WTC11 (cell line): ENCODE measurements at regions not wholly inside any gene's neighbourhood (a gene's known extent, or its start where the extent isn't known, plus 50 kb on each side); places are given as distances from the start of the nearest gene placed in this dataset.

Experiments used
- ATAC-seq: fragments of 200-7000 bp; cut with Tn5 transposase; 2 replicates; pipeline ENCODE4 v1.10.0; 2021; ENCODE audit warnings: mild to moderate bottlenecking, moderate library complexity
- CTCF ChIA-PET: fragments of 300-600 bp; sonication (Branson Sonifier 250); formaldehyde crosslinking; loops from one replicate; lab custom pipeline; 2021; ENCODE audit warnings: antibody characterized with exemption; lab: Charles Lee
- POLR2A ChIA-PET: fragments of 350-600 bp; sonication (Branson Sonifier 250); formaldehyde crosslinking; loops from one replicate; lab custom pipeline; 2021; ENCODE audit warnings: antibody characterized with exemption; lab: Charles Lee
- DNase-seq: peaks from one replicate; pipeline ENCODE4 v3.0.0; 2021; ENCODE audit warnings: low spot score
- H3K27ac Mint-ChIP-seq: 2 replicates; pipeline ENCODE4 v1.8.0; 2021; ENCODE audit warnings: mixed read lengths
- H3K27me3 Mint-ChIP-seq: 2 replicates; pipeline ENCODE4 v1.8.0; 2021; ENCODE audit warnings: low read depth, mild to moderate bottlenecking, moderate library complexity, mixed read lengths
- H3K36me3 Mint-ChIP-seq: 2 replicates; pipeline ENCODE4 v1.8.0; 2021; ENCODE audit warnings: mixed read lengths
- H3K4me1 Mint-ChIP-seq: 2 replicates; pipeline ENCODE4 v1.8.0; 2022; ENCODE audit warnings: mixed read lengths
- H3K4me3 Mint-ChIP-seq: 2 replicates; pipeline ENCODE4 v1.8.0; 2021; ENCODE audit warnings: mild to moderate bottlenecking, moderate library complexity, mixed read lengths
- H3K9me3 Mint-ChIP-seq: 2 replicates; pipeline ENCODE4 v1.8.0; 2021; ENCODE audit warnings: mixed read lengths
- ARID4B ChIP-seq: sonication (generic); formaldehyde crosslinking; IDR thresholded peaks from 2 replicates; pipeline ENCODE4 v1.8.0; 2023; ENCODE audit warnings: missing genetic modification reagents, mild to moderate bottlenecking, borderline replicate concordance
- CDX4 ChIP-seq: fragments of 250-450 bp; sonication (Bioruptor Pico); IDR thresholded peaks from 2 replicates; pipeline ENCODE4 v1.9.0; 2021; ENCODE audit warnings: moderate library complexity, mild to moderate bottlenecking, inconsistent platforms, borderline replicate concordance
- CREB1 ChIP-seq: sonication (generic); formaldehyde crosslinking; IDR thresholded peaks from 2 replicates; pipeline ENCODE4 v1.8.0; 2023; ENCODE audit warnings: mild to moderate bottlenecking, missing genetic modification reagents
- CREM ChIP-seq: sonication (generic); formaldehyde crosslinking; IDR thresholded peaks from 2 replicates; pipeline ENCODE4 v1.8.1; 2022; ENCODE audit warnings: mild to moderate bottlenecking, missing genetic modification reagents, moderate library complexity
- FOXJ3 ChIP-seq: sonication (generic); formaldehyde crosslinking; IDR thresholded peaks from 2 replicates; pipeline ENCODE4 v1.9.0; 2021; ENCODE audit warnings: missing genetic modification reagents, mild to moderate bottlenecking, borderline replicate concordance
- FOXP1 ChIP-seq: sonication (generic); formaldehyde crosslinking; IDR thresholded peaks from 2 replicates; pipeline ENCODE4 v1.8.0; 2022; ENCODE audit warnings: missing genetic modification reagents, mild to moderate bottlenecking, moderate library complexity, borderline replicate concordance
- GABPB1 ChIP-seq: sonication (generic); formaldehyde crosslinking; IDR thresholded peaks from 2 replicates; pipeline ENCODE4 v1.8.1; 2023; ENCODE audit warnings: mild to moderate bottlenecking, missing genetic modification reagents
- NFATC4 ChIP-seq: fragments of 250-450 bp; sonication (Bioruptor Pico); IDR thresholded peaks from 2 replicates; pipeline ENCODE4 v1.9.0; 2021; ENCODE audit warnings: mild to moderate bottlenecking
- NFE2L1 ChIP-seq: sonication (generic); formaldehyde crosslinking; IDR thresholded peaks from 2 replicates; pipeline ENCODE4 v1.8.1; 2023; ENCODE audit warnings: missing genetic modification reagents
- NR1H2 ChIP-seq: sonication (generic); formaldehyde crosslinking; IDR thresholded peaks from 2 replicates; pipeline ENCODE4 v1.9.0; 2021; ENCODE audit warnings: mild to moderate bottlenecking, moderate library complexity, missing genetic modification reagents
- RORB ChIP-seq: fragments of 250-450 bp; sonication (Bioruptor Pico); IDR thresholded peaks from 2 replicates; pipeline ENCODE4 v1.9.0; 2021; ENCODE audit warnings: mild to moderate bottlenecking
- SMAD4 ChIP-seq: sonication (generic); formaldehyde crosslinking; IDR thresholded peaks from 2 replicates; pipeline ENCODE4 v1.8.0; 2022; ENCODE audit warnings: mild to moderate bottlenecking, missing genetic modification reagents
- SOX15 ChIP-seq: fragments of 250-450 bp; sonication (Bioruptor Pico); IDR thresholded peaks from 2 replicates; pipeline ENCODE4 v1.9.0; 2021; ENCODE audit warnings: mild to moderate bottlenecking
- ZNF232 ChIP-seq: sonication (generic); formaldehyde crosslinking; IDR thresholded peaks from 2 replicates; pipeline ENCODE4 v1.8.0; 2022; ENCODE audit warnings: mild to moderate bottlenecking, missing genetic modification reagents
- ZNF281 ChIP-seq: sonication (generic); formaldehyde crosslinking; IDR thresholded peaks from 2 replicates; pipeline ENCODE4 v1.8.0; 2023; ENCODE audit warnings: mild to moderate bottlenecking, missing genetic modification reagents
- TF ChIP-seq, protein P1 (sequence below): sonication (generic); formaldehyde crosslinking; IDR thresholded peaks from 2 replicates; pipeline ENCODE4 v1.8.1; 2023; ENCODE audit warnings: mild to moderate bottlenecking, missing genetic modification reagents
- TF ChIP-seq, protein P2 (sequence below): sonication (generic); formaldehyde crosslinking; IDR thresholded peaks from 2 replicates; pipeline ENCODE4 v1.8.0; 2022; ENCODE audit warnings: missing genetic modification reagents

DNA sequence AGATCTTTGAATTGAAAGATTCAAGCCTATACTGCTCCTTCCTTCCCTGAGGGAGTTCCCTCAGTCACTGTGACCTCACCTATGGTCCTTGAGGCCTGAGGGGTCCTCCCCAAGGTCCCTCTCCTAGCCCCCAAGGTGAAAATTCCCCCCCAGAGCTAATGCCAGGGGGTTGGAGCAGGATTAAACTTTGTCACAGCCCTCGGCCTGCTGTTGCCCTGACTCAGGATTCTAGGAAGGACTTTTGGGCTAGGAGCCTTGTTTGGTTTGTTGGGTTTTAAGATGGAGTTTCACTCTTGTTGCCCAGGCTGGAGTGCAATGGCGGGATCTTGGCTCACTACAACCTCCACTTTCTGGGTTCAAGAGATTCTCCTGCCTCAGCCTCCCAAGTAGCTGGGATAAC lies 123.2 kb downstream of the C5orf15 start:
- POLR2A ChIA-PET, result no interaction called here
- DNase-seq, result no peak
- Mint-ChIP-seq H3K4me1 (no peaks in the 10 kb centered on the region), H3K9me3 (no peaks in the 10 kb centered on the region)
- CTCF ChIA-PET, result interaction anchor here (1.2 kb wide), 1 partner anchor 91 kb away, joined by 4 read pairs; no protein-coding TSS in a partner anchor
- no peak for ATAC-seq
- TF ChIP-seq CDX4 (CRISPR knock-in tag), result no peak
- TF ChIP-seq, protein P1, sequence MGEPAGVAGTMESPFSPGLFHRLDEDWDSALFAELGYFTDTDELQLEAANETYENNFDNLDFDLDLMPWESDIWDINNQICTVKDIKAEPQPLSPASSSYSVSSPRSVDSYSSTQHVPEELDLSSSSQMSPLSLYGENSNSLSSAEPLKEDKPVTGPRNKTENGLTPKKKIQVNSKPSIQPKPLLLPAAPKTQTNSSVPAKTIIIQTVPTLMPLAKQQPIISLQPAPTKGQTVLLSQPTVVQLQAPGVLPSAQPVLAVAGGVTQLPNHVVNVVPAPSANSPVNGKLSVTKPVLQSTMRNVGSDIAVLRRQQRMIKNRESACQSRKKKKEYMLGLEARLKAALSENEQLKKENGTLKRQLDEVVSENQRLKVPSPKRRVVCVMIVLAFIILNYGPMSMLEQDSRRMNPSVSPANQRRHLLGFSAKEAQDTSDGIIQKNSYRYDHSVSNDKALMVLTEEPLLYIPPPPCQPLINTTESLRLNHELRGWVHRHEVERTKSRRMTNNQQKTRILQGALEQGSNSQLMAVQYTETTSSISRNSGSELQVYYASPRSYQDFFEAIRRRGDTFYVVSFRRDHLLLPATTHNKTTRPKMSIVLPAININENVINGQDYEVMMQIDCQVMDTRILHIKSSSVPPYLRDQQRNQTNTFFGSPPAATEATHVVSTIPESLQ, result no peak
- TF ChIP-seq, all 79 proteins: peak for 0
- Mint-ChIP-seq H3K36me3 (no peaks in the 10 kb centered on the region), H3K4me3 (no peak overlapping the region), H3K27ac (no peak overlapping the region), H3K27me3 (no peaks in the 10 kb centered on the region)

DNA sequence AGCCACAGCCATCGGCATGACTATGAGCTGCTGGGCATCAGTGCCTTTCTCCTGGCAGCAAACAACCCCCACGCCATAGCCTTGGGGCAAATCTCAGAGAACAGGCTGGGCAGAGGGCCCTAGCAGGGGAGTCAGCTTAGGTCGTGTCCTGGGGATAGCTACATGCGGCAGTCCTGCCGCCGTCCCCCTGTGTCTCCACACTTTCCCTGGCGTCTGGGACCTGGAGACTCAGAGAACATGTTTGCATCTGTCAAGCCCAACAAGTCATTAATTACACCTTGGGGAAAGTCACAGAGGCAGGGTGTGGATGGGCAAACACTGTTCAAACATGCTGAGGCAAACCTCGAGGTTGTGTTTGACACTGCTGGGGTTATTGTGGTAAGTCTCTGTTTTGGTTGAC lies 123.6 kb downstream of the C5orf15 start:
- ChIA-PET CTCF (interaction anchor here (1.2 kb wide), 1 partner anchor 90 kb away, joined by 4 read pairs; no protein-coding TSS in a partner anchor), POLR2A (no interaction called here)
- DNase-seq, result no peak
- Mint-ChIP-seq H3K4me1 (no peaks in the 10 kb centered on the region), H3K27ac (no peak overlapping the region), H3K9me3 (no peaks in the 10 kb centered on the region), H3K36me3 (no peaks in the 10 kb centered on the region), H3K27me3 (no peaks in the 10 kb centered on the region), H3K4me3 (no peak overlapping the region)
- no peak for ATAC-seq
- TF ChIP-seq NFE2L1 (CRISPR knock-in tag) (no peak), NR1H2 (CRISPR knock-in tag) (no peak), CREM (no peak), FOXJ3 (CRISPR knock-in tag) (no peak), ZNF232 (CRISPR knock-in tag) (no peak), RORB (CRISPR knock-in tag) (no peak), NFATC4 (CRISPR knock-in tag) (no peak), SMAD4 (CRISPR knock-in tag) (no peak)

DNA sequence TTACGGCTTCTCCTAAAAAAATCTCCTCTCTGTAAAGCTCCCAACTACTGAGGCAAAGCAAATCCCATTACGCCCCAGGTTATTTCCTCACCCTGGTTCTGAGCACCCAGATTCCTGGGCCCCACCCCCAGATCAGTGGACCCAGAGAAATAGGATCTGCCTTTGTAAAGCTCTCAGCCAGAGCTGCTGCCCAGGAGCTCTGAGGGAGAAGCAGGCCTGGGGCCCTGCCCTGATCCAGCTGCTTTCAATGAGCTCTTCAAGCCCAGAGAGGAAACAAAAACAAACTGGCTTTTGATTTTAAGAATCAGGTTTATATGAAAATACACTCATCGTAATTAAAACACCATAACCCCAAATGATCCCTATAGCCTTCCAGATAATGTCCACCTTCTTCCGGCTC lies 124.5 kb downstream of the C5orf15 start:
- DNase-seq (no peak), ATAC-seq (no peak)
- ChIA-PET POLR2A (no interaction called here), CTCF (interaction anchor here (0.9 kb wide), 1 partner anchor 528 kb away, joined by 3 read pairs; no protein-coding TSS in a partner anchor)
- Mint-ChIP-seq H3K9me3 (no peaks in the 10 kb centered on the region), H3K27ac (no peak overlapping the region), H3K4me1 (no peaks in the 10 kb centered on the region), H3K36me3 (no peaks in the 10 kb centered on the region), H3K4me3 (no peak overlapping the region), H3K27me3 (no peaks in the 10 kb centered on the region)
- TF ChIP-seq CREB1 (CRISPR knock-in tag) (no peak), ARID4B (CRISPR knock-in tag) (no peak), GABPB1 (CRISPR knock-in tag) (no peak), ZNF281 (CRISPR knock-in tag) (no peak), FOXP1 (CRISPR knock-in tag) (no peak), SOX15 (CRISPR knock-in tag) (no peak)
- TF ChIP-seq, protein P2, sequence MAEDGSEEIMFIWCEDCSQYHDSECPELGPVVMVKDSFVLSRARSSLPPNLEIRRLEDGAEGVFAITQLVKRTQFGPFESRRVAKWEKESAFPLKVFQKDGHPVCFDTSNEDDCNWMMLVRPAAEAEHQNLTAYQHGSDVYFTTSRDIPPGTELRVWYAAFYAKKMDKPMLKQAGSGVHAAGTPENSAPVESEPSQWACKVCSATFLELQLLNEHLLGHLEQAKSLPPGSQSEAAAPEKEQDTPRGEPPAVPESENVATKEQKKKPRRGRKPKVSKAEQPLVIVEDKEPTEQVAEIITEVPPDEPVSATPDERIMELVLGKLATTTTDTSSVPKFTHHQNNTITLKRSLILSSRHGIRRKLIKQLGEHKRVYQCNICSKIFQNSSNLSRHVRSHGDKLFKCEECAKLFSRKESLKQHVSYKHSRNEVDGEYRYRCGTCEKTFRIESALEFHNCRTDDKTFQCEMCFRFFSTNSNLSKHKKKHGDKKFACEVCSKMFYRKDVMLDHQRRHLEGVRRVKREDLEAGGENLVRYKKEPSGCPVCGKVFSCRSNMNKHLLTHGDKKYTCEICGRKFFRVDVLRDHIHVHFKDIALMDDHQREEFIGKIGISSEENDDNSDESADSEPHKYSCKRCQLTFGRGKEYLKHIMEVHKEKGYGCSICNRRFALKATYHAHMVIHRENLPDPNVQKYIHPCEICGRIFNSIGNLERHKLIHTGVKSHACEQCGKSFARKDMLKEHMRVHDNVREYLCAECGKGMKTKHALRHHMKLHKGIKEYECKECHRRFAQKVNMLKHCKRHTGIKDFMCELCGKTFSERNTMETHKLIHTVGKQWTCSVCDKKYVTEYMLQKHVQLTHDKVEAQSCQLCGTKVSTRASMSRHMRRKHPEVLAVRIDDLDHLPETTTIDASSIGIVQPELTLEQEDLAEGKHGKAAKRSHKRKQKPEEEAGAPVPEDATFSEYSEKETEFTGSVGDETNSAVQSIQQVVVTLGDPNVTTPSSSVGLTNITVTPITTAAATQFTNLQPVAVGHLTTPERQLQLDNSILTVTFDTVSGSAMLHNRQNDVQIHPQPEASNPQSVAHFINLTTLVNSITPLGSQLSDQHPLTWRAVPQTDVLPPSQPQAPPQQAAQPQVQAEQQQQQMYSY (CRISPR knock-in tag), result no peak
